Suprapubic skin (tissue), 3 donors: ENCODE measurements at regions not wholly inside any gene's neighbourhood (a gene's known extent, or its start where the extent isn't known, plus 50 kb on each side); places are given as distances from the start of the nearest gene placed in this dataset.

ENCODE experiments used
- CTCF ChIP-seq, 2 donors: fragments of 200-600 bp in 1 of 2; fragments of 450-650 bp in 1 of 2; sonication (generic) in 1 of 2; IDR thresholded peaks; one replicate each; pipeline ENCODE4 v1.5.1; 2016 to 2019; ENCODE audit warnings: antibody characterized with exemption in 2 of 2, mild to moderate bottlenecking in 1 of 2, moderate library complexity in 1 of 2
- POLR2AphosphoS5 ChIP-seq, 3 donors: sonication (generic); formaldehyde crosslinking; IDR thresholded peaks; one replicate each; pipeline ENCODE4 v1.6.1; 2017; ENCODE audit warnings: antibody characterized with exemption in 3 of 3

- TF ChIP-seq CTCF (IDR thresholded peaks at IDR 0.05) (no peak), POLR2AphosphoS5 (IDR thresholded peaks at IDR 0.05) (no peak)
Measured at GRCh38 chr7:49151146-49151545, 226.8 kb downstream of the CDC14C start.
